Vagina (tissue), 2 donors: ENCODE measurements at regions not wholly inside any gene's neighbourhood (a gene's known extent, or its start where the extent isn't known, plus 50 kb on each side); places are given as distances from the start of the nearest gene placed in this dataset.

Experiments
- DNase-seq, 2 donors: peaks; one replicate each; pipeline ENCODE4 v3.0.0-alpha.2; 2017; ENCODE audit errors: extremely low spot score in 2 of 2
- H3K27ac ChIP-seq: fragments of 200-600 bp; sonication (generic); one replicate; pipeline ENCODE4 v1.5.1; 2019
- H3K27me3 ChIP-seq: fragments of 200-600 bp; sonication (generic); one replicate; pipeline ENCODE4 v1.5.1; 2019
- H3K36me3 ChIP-seq, 2 donors: fragments of 200-600 bp; sonication (generic); one replicate each; pipeline ENCODE4 v1.5.1; 2017 to 2019
- H3K4me1 ChIP-seq: fragments of 200-600 bp; sonication (generic); one replicate; pipeline ENCODE4 v1.5.1; 2019
- H3K4me3 ChIP-seq, 2 donors: fragments of 200-600 bp; sonication (generic); 1 replicate in 1 of 2; 2 replicates in 1 of 2; pipeline ENCODE4 v1.5.1; 2016 to 2019
- H3K9me3 ChIP-seq: fragments of 200-600 bp; sonication (generic); one replicate; pipeline ENCODE4 v1.5.1; 2019
- POLR2A ChIP-seq, 2 donors: fragments of 450-650 bp; IDR thresholded peaks; one replicate each; pipeline ENCODE4 v1.6.1; 2017; ENCODE audit warnings: antibody characterized with exemption in 2 of 2, mild to moderate bottlenecking in 2 of 2, moderate library complexity in 2 of 2
- POLR2AphosphoS5 ChIP-seq, 2 donors: sonication (generic); formaldehyde crosslinking; IDR thresholded peaks; one replicate each; pipeline ENCODE4 v1.9.0; 2017; ENCODE audit warnings: antibody characterized with exemption in 2 of 2, mild to moderate bottlenecking in 2 of 2, low read depth in 1 of 2; ENCODE audit not compliant: insufficient read depth in 1 of 2
- intact Hi-C: fragments of 100-400 bp; cut with DNase I; formaldehyde crosslinking; loops from one replicate; pipeline ENCODE4 v1.15.1; 2023
- TF ChIP-seq, protein P1 (sequence below), 3 experiments: fragments of 450-650 bp in 2 of 3; fragments of 200-600 bp in 1 of 3; sonication (generic) in 1 of 3; IDR thresholded peaks; one replicate each; pipeline ENCODE4 v1.5.1; 2017 to 2019; ENCODE audit warnings: antibody characterized with exemption in 3 of 3, mild to moderate bottlenecking in 2 of 3, moderate library complexity in 2 of 3

DNA sequence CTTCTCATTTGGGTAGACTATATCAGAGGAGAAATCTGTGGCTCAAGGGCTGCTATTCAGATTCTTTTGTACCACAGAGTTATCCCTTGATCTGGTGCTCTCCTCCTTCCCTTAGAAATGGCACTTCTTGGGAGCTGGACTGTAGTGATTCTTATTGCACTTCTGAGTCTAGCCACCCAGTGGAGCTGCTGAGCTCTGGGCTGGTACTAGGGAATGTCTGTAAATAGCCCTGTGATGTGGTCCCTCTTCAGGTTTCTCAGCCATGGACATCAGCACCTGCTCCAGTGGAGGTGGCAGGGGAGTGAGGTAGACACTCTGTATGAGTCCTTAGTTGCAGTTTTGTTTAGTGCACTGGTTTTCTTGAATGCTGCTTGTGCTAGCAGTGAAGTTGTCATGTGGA is 1292.6 kb downstream of the SI start:
- no peak for DNase-seq
- H3K36me3 ChIP-seq, result no peaks in the 10 kb centered on the region
- no peaks in the 10 kb centered on the region for H3K27me3 ChIP-seq
- no peaks in the 10 kb centered on the region for H3K9me3 ChIP-seq
- H3K27ac ChIP-seq, result no peak overlapping the region
- no peaks in the 10 kb centered on the region for H3K4me1 ChIP-seq
- no peak overlapping the region for H3K4me3 ChIP-seq
- intact Hi-C loops, result no loop called here
- TF ChIP-seq POLR2A (IDR thresholded peaks at IDR 0.05) (no peak), POLR2AphosphoS5 (IDR thresholded peaks at IDR 0.05; ENCODE audit: insufficient read depth in 1 of 2, low read depth in 1 of 2) (no peak)
- TF ChIP-seq, protein P1, sequence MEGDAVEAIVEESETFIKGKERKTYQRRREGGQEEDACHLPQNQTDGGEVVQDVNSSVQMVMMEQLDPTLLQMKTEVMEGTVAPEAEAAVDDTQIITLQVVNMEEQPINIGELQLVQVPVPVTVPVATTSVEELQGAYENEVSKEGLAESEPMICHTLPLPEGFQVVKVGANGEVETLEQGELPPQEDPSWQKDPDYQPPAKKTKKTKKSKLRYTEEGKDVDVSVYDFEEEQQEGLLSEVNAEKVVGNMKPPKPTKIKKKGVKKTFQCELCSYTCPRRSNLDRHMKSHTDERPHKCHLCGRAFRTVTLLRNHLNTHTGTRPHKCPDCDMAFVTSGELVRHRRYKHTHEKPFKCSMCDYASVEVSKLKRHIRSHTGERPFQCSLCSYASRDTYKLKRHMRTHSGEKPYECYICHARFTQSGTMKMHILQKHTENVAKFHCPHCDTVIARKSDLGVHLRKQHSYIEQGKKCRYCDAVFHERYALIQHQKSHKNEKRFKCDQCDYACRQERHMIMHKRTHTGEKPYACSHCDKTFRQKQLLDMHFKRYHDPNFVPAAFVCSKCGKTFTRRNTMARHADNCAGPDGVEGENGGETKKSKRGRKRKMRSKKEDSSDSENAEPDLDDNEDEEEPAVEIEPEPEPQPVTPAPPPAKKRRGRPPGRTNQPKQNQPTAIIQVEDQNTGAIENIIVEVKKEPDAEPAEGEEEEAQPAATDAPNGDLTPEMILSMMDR (IDR thresholded peaks at IDR 0.05), result no peak

DNA sequence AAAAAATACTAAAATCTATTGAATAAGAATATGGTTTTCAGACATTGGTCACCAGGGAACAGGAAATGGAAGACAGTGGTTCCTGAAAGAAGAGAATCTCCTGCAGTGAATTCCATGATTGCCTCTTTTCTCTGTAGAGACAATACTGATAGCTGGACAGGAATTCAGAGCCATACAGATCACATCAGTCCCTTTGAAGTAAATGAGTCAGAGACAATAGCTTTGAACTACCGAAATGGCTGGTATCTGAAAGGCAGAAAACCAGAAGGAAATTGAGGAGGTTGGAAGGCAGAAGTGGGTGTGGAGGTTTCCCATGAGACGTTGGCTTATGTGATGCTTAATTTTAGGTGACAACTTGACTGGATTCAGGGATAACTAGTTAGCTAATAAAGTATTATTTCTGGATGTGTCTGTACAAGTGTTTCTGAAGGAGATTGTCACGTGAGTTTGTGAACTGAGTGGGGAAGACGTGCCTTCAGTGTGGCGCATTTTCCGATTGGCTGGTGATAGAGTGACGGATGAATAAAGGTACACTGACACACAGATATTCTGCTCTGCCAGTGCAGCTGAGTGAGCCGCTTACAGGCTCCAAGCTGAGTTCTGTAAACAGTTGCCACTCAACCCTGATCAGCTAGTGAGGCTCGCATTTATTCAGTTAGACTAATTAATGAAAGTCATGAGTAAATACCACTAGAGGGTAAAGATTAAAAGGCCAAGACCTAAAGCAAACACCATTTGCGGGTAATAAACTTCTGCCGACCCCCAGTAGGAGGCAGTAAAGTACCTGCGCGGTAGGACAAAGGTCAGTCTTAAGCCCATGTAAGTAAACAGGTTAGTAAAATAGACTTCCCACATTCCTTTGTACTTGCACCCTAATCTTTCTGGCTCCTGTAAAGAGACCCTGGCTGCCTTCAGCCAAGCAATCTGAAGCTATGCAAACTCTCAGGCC is 1298.6 kb downstream of the SI start:
- DNase-seq, result no peak
- no peak overlapping the region for H3K4me3 ChIP-seq
- H3K4me1 ChIP-seq, result no peaks in the 10 kb centered on the region
- H3K27ac ChIP-seq, result no peak overlapping the region
- H3K9me3 ChIP-seq, result no peaks in the 10 kb centered on the region
- no peaks in the 10 kb centered on the region for H3K27me3 ChIP-seq
- no peak for TF ChIP-seq POLR2AphosphoS5 (IDR thresholded peaks at IDR 0.05; ENCODE audit: insufficient read depth in 1 of 2, low read depth in 1 of 2)
- TF ChIP-seq, protein P1 (IDR thresholded peaks at IDR 0.05), result no peak
- TF ChIP-seq POLR2A (IDR thresholded peaks at IDR 0.05), result no peak
- H3K36me3 ChIP-seq, result no peaks in the 10 kb centered on the region
- intact Hi-C loops, result no loop called here

DNA sequence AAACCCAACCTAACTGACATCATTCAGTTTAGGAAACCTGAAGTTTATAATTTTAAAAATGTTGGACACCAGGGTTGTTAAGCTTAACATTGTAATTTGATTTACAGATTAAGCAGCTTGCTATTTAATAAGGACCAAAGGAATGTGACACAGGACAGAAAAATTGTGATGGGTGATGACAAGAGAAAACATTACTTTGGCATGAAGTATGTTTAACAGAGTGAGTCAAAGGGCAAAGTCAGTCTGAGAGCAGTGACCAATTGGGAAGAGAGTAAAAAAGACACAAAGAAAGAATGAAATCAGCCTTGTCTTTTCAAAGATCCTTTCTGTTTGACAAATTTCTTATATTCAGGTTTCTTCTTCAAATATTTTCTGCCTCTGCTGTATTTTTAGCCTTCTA is 1301.6 kb downstream of the SI start:
- no peak for DNase-seq
- intact Hi-C loops, result no loop called here
- no peak overlapping the region for H3K27ac ChIP-seq
- H3K4me3 ChIP-seq, result no peak overlapping the region
- TF ChIP-seq POLR2AphosphoS5 (IDR thresholded peaks at IDR 0.05; ENCODE audit: insufficient read depth in 1 of 2, low read depth in 1 of 2) (no peak), POLR2A (IDR thresholded peaks at IDR 0.05) (no peak)
- TF ChIP-seq, protein P1 (IDR thresholded peaks at IDR 0.05), result no peak
- no peaks in the 10 kb centered on the region for H3K27me3 ChIP-seq
- no peaks in the 10 kb centered on the region for H3K36me3 ChIP-seq
- no peaks in the 10 kb centered on the region for H3K4me1 ChIP-seq
- no peaks in the 10 kb centered on the region for H3K9me3 ChIP-seq

DNA sequence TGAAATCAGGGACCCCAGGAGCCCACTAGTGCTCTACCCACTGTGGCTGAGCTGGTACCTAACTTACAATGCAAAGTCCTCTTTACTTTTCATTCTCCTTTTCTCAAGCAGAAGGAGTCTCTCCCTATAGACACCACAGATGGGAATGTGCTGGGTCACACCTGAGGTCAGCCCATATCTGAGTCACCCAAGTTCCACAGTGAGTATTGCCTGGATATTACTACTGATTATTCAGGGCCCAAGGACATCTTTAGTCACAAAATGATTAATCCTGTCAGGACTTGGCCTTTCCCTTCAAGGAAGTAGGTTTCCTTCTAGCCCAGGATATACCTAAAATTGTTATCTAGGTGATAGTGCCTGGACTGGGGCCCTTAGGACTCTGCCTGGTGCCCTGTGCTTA is 1305.2 kb downstream of the SI start:
- H3K4me3 ChIP-seq, result no peak overlapping the region
- TF ChIP-seq, protein P1 (IDR thresholded peaks at IDR 0.05), result no peak
- TF ChIP-seq POLR2A (IDR thresholded peaks at IDR 0.05), result no peak
- no peak for TF ChIP-seq POLR2AphosphoS5 (IDR thresholded peaks at IDR 0.05; ENCODE audit: insufficient read depth in 1 of 2, low read depth in 1 of 2)
- intact Hi-C loops, result no loop called here
- H3K27ac ChIP-seq, result no peak overlapping the region
- no peaks in the 10 kb centered on the region for H3K36me3 ChIP-seq
- no peaks in the 10 kb centered on the region for H3K9me3 ChIP-seq
- no peaks in the 10 kb centered on the region for H3K27me3 ChIP-seq
- DNase-seq, result no peak
- no peaks in the 10 kb centered on the region for H3K4me1 ChIP-seq

DNA sequence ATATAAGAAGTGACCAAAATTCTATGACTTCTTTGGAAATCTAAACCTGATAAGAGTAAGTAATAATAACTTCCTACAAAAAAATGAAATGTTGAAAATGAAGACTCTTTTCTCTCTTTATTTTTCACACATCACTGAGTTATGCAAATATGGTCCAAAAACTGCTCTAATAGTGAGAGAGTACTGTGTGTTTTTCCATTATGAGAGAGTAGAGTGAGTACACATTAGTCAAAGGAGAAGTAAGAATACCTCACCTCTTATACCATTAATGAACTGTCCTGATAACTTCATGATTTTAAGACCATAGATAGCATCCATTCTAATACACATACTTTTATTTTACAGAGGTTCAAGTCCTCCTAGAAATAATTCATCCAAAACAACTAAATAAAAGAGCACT is 1310.2 kb downstream of the SI start:
- no peaks in the 10 kb centered on the region for H3K27me3 ChIP-seq
- no peaks in the 10 kb centered on the region for H3K36me3 ChIP-seq
- no peak overlapping the region for H3K4me3 ChIP-seq
- H3K4me1 ChIP-seq, result no peaks in the 10 kb centered on the region
- TF ChIP-seq POLR2AphosphoS5 (IDR thresholded peaks at IDR 0.05; ENCODE audit: insufficient read depth in 1 of 2, low read depth in 1 of 2) (no peak), POLR2A (IDR thresholded peaks at IDR 0.05) (no peak)
- TF ChIP-seq, protein P1 (IDR thresholded peaks at IDR 0.05), result no peak
- DNase-seq, result no peak
- intact Hi-C loops, result no loop called here
- no peaks in the 10 kb centered on the region for H3K9me3 ChIP-seq
- no peak overlapping the region for H3K27ac ChIP-seq
